HG03354 (cell line): ENCODE measurements at regions not wholly inside any gene's neighbourhood (a gene's known extent, or its start where the extent isn't known, plus 50 kb on each side); places are given as distances from the start of the nearest gene placed in this dataset.

Source experiments
- ATAC-seq: cut with Tn5 transposase; IDR thresholded peaks from one replicate; pipeline ENCODE4 v1.9.1; 2021; ENCODE audit warnings: mild to moderate bottlenecking; ENCODE audit not compliant: unreplicated experiment, poor library complexity, severe bottlenecking

DNA sequence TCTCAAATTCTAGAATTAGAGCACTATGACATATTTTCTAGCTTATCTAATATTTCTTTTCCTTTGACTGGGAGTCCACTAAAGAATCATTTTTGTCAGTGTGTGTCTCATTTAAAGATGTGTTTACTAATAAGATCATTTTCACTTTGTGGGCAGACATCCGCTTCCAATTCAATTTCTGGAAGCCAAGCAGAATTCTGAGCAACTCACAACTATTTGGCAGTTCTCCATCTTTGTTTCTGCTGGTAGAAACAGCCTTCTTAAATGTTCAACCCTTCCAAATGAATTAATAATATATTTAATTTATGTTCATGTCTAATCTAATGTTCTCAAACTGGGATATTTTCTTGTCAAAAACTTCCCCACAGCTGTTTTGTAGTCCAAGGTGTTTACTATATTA is 411.8 kb downstream of the KCTD12 start:
- ATAC-seq, result no peak

DNA sequence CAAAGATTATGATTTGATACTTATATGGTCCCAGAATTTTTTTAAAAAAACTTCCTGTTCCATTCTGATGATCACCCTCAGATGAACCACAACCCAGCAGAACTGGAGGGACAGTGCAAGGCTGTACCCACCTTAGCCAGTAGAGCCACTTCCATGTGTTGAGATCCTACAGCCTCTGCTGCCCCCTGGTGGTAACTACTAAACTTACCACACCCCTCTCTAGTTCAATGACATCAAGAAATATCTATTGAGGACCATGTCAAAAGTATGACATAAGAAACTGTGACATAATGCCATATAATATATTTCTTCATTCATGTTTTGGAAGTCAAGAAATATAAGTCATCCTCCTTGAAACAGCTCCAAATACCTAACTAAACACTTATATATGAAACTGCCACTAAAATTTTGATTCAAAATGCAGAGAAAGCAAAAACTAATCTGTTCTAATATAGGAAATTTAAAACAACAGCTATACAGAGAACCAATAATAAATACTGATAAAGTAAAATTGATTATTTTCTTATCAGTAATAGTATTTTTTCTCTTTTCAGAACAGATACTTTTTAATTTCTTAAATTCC is 412.6 kb downstream of the KCTD12 start:
- ATAC-seq, result peak; percentile 100

DNA sequence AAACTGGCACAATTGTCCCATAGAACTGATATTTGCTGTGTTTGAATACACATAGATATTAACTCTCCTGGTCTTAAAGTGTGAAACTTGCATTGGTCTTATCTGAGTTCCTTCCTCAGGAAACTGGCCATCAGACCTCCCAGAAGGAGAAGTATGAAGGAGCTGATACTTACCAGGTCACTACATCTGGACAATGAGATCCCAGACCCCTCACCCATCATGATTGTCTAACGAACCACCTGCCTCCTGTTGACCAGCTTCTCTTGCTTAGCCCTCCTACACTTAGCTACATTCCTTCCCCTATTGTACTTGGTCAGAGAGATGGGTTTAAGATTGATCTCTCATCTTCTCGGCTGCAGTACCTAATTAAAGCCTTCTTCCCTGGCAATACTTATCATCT is 413.3 kb downstream of the KCTD12 start:
- no peak for ATAC-seq

DNA sequence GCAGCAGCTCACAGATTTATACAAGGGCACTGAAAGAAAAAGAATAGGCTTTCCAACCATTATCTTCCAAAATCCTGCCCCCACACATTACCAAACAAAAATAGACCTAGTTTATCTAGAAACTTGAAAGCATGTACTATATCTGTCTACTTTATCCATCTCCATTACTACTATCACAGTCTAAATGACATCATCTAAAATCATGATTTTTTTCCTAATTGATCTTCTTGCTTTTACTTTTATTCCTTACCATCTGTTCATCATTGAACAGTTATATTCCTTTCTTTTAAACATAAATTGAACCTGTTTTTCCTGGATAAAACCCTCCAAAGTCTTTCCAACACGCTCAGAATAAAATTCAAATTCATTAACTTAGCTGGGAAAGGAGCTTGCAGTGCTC is 414.7 kb downstream of the KCTD12 start:
- no peak for ATAC-seq

DNA sequence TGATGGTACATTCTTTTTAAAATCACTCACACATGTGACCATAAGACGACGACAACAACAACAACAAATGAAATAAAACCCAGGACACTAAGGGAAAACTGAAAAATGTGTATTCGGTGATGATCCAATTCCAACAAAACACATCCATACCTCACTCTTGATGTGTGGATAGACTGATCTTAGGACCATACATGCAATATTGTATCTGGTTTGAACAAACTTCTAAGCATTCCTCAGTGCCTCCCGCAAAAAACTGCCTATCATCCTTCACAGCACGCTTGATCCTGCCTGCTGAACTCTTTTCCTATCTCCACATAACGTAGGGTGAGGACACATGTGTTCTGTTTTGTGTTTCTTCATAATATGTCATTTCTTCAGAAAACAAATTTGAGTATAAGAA is 415.2 kb downstream of the KCTD12 start:
- ATAC-seq, result no peak

DNA sequence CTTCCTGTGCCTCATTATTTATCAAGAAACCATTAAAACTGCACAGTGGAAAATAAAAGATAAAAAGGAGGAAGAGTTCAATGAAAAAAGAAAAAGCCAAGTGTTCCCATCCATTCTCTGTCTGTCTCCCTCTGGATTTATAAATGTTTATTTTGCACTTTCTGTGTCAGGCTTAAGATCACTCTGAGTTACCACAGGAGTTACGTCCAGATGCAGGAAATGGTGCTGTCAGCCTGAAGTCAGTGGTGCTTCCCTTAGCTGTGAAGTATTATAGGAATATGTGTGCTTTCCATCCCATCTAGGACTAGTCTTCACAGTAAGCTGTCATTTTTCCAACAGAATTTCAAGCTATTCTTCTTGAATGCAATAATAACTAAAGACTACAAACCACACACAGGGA is 420.2 kb downstream of the KCTD12 start:
- no peak for ATAC-seq

DNA sequence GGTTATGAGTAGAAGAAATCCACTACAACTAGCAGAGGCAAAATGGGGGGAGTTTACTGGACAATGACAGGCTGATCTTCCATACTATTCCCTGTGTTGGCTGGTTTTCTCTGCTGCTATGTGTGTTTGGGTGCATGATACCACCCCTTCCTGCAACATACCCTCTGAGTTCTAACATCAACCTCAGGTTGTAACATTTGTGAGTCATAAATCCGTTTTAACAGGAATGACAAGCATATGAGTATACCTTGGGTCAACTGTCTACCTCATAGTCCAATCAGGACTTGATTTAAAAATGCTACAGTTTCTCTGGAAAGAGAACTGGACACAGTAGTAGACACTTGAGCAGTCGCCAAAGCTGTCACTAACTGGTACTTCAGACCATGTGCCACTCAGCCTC is 422.9 kb downstream of the KCTD12 start:
- ATAC-seq, result no peak

DNA sequence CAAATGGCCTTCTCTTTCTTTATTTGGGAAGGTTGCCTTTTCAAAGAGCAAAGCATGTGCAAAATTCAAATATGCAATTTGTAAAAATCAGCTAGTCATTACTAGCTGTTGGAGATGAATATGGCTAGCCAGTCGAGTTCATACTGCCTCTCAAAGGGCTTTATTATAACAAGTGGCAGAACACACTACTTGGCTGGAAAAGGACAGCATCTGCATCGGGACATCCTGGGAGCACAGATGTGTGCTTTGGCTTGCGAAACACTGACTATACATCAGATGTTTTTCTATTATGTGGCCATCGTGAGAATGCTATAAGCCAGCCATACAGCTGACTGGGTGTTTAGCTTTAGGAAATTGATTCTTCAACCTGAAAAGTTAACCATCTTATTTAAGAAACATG is 424.2 kb downstream of the KCTD12 start:
- no peak for ATAC-seq

DNA sequence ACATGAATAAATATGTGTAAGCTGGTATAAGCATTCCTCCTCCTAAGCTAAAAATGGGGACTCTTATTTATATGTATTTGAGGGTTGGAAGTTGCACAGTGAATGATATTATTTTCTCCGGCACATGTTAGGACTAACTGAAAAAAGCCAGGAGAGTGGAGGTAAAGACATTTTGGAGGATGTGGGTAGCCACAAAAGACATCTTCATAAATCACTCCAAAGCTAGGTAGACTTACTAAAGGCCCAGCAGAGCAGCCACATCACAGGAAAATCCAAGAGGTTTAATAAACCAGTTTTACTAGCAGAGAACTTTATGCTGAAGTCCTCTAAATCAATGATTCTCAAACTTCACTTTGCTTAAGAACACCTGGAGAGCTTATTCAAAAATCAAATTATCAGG is 424.7 kb downstream of the KCTD12 start:
- ATAC-seq, result no peak

DNA sequence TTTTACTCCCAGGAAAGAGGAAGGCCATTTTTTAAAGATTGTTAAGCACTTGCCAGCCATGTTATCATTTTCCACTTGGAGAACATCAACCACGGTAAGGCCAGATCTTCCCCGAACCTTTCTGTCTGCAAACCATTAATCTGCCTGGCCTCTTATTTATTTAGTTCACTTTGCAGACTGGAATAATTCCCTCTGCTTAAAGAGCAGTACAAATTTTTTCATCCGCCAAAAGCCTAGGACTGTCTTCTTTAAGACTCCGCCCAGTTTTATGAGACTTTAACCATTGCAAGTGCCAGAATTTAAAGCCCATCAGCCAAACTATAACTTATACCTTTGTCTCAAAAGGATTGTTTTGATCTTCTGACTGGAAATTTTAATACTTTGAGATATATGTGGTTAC is 426.3 kb downstream of the KCTD12 start:
- no peak for ATAC-seq

DNA sequence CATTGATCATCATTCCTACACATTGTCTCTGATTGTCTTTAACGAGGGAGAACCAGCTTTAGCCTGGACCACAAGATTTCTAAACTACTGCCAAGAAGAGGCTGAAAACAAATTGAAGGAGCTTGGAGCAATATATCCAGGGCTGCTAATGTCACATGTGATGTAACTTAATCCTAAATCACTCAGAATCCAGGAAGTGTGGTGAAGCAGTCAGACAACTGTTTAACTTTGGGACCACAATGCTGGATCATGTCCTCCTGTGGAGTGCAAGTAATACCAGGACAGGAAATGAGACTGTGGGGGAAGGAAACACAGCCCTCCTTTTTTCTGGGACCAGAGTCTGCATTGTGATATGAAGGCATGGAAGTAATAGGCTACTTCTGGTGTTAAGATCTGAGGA is 430.2 kb downstream of the KCTD12 start:
- no peak for ATAC-seq

DNA sequence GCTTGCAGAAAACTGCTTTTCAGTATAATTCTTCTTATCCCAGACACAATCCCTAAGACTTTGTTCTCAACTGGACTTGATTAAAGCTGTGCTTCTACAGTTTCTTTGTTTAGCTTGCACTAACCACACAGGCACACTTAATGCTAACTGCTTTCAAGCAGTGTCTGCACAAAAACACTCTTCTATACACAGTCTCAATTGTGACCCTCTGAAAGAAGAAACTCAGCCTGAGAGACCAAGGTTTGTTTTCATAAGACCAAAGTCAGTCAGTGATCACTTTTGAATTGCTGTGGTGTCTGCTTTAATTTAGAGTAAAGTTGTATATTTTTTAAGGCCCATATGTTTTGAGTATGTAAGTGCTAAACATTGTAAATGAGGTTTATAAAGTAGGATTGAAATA is 431.2 kb downstream of the KCTD12 start:
- no peak for ATAC-seq

DNA sequence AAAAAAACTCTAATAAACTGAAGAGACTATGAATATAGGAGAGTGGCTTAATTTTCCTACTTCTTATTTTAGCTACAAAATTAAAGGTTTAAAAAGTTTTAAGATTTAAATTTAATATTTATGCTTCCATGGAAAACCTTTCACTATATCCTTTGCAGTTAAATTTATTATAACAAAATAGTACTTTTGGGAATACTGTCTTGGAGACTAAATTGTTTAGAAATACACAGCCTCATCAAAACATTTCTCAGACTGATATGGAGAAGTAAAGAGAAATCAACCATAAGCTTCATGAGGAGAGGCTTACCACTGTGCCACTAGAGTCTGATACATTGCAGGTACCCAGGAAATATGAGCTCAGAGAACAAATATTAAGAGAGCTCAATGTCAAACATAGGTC is 436.5 kb downstream of the KCTD12 start:
- no peak for ATAC-seq

DNA sequence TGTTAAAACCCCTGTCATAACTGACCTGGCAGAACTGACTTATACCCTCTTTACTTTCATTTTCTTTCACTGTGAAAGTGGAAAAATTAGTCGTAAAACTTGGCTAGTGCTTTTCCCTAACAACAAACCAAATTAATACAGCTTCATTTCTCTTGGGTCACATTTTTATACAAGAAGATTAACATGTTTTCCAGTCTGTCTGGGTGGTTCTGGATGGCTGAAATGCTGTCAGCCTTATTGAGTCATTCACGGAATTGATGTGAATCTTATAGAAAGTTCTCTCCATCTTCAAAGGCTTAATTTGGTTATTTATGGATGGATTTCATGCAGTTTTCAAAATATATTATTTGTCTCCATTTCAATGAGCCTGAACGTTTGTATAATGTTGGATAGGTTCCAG is 440.0 kb downstream of the KCTD12 start:
- no peak for ATAC-seq

DNA sequence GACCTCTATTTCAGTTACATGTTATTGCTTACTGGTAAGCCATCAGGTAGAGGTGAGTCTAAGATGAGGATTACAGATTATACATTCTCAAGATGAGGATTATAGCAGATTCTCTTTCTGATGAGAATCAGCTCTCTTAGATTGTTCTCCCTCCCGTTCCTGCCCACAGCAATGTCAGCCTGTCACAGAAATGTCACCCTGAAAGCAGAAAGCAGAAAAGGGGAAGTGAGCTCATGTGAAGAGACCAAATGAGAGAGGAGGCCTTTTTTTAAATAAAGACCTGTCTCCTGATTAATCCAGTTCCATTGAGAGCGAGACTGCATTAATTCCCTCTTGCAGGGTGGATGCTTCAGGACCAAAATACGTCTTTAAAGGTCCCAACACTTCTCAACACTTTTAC is 445.6 kb downstream of the KCTD12 start:
- peak; percentile 89 for ATAC-seq

DNA sequence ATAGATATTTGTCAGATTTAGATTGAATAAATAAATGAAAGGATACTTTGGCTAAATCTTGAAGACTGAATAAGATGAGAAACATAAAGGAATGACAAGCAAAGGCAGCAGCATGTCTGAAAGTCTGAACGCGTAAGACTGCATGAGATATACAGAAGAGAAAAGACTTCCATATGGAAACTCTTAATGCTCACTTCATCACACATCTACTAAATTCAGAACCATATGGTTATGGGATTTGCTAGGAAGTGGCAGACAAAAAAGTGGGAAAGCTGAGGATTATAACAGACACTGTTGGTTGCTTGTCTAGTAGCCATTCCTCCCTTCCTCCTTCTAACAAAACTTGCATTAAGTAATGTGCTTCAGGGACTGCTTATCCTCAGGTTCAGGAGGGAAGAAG is 446.7 kb downstream of the KCTD12 start:
- no peak for ATAC-seq

DNA sequence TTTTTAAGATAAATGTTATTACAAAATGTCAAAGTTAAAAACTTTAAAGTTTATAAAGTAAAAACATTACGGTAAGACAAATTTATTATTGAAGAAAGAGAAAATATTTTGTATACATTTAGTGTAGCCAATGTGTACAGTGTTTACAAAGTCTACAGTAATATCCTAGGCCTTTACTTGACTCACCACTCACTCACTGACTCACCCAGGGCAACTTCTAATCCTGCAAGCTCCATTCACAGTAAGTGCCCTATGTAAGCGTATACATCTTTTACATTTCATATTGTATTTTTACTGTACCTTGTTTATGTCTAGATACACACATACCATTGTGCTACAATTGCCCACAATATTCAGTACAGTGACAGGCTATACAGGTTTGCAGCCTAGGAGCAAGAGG is 448.2 kb downstream of the KCTD12 start:
- ATAC-seq, result no peak

DNA sequence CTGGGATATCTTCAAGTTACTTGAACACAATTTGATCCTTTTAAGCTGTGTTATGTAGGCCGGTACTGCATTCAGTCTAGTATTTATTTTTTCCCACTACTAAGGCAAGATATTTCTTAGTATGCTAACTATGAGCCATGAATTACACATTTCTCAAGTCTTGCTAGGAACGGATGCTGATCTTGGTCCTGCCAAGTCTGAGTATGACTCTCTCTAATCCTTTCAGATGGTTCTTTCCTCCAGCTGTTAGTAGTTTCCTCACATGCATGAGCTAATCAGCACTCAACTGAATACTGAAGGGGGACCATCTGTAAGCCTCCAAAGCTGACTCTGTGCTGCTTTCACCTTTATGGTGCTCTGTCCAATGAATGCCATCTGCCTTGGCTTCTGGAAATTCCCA is 460.3 kb downstream of the KCTD12 start:
- ATAC-seq, result no peak

DNA sequence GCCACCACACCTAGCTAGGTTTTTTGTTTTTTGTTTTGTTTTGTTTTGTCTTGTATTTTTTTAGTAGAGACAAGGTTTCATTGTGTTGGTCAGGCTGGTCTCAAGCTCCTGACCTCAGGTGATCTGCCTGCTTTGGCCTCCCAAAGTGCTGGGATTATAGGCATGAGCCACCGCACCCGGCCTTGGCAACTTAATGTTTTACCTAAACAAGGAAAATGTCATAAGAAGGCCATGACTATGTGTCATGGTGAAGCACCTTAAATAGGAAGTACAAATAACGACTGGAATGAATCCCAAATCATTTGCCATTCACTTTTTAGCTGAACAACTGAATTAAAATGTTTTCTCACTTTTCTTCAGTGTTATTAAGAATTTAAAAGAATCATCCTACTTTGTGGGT is 465.2 kb downstream of the KCTD12 start:
- ATAC-seq, result no peak

DNA sequence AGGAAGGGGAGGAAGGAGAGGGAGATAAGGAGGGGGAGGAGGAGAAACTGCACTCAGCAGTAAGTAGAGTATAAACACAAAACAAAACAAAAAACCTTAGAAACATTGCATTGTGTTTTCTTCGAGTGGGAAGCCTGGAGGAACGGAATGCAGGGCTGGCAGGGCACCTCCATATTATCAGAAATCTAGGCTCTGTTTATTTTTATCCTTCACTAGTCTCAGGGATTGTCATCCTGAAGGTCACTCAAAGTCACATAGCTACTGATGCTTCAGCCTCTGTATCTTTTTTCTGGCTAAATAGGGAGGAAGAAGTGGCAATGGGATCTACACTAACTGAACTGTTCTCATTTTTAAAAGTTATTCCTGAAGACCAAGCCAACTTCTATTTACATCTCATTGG is 467.8 kb downstream of the KCTD12 start:
- ATAC-seq, result no peak

DNA sequence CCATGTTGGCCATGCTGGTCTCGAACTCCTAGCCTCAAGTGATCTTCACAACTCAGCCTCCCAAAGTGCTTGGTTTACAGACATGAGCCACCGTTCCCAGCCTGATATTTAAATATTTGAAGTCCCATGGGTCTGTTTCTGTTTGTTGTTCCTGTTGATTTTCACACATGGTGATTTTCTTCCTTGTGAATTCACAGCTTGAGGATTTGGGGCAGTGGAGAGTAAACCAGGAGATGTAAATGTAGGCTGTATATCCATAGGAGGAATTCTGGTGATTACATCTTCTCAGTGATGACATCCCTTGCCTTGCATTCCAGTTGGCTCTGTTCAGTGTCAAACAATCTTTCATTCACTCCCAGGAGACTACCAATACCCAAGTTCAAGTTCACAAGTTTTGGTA is 471.9 kb downstream of the KCTD12 start:
- no peak for ATAC-seq

DNA sequence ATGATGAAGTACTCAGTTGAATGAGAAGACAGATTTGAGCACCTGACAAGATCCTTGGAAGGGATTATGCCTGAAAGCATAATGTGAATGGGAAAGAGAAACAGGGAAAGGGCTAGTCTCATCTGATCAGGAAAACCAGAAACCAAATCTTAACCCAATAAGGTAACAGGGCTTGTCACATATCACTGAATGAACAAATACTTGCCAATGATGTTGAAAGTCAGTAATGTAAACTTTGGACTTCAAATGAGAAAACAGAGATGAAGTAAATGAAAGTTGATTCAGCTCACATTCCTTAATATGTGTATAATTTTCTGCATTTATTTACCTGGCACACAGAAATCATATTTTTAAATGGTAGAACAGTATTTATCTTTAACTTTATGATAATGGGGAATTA is 480.0 kb downstream of the KCTD12 start:
- no peak for ATAC-seq

DNA sequence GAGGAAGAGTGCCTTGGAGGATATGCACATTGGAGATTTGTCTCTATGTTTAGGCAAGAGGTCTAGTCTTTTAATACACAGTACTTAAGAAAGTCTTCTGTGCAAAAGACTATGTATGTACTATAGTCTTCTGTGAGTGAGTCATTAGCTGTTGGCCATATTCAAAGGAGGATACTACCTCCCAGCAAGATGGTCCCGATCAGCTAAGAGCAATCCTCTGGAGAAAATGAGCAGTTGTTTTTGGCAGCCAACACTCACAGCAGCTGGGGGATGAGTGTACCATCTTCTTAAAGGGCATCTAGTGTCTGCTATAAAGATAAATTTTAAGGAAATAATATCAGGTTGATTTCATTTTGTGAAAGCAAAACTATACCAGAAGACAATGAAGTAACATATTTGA is 487.8 kb downstream of the KCTD12 start:
- ATAC-seq, result no peak
